ENCODE measurements at regions not wholly inside any gene's neighbourhood (a gene's known extent, or its start where the extent isn't known, plus 50 kb on each side); places are given as distances from the start of the nearest gene placed in this dataset.

DNA sequence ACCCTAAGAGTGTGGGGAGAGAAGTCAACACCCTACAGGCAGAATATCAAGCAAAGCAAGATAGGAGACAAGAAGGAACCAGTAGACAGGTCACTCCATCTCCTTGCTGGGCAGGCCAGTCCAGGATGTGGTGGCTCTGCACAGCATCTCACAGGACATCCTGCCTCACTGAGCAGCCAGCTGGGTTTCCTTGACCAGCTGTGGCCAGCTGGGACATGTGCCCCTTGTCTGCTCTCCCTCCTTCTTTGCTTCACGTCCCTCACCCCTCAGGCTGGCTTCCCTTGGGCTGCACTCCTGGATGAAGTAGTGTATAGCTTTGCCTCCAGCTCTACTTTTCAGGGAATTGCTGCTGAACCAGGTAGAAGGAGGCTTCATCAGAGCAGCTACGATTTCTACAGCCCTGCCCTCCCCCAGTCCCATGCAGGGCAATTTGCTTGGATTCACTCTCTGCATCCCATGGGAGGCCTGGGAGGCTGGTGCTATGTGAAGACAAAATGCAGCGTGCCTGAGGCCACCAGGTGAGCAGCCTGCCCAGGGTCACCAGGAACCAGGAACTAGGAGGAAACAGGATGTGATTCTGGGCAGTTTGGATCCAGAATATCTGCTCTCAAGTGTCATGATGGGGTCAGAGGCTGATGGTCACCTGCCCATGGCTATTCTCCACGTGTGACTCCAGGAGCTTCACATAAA, 110.0 kb upstream of the PMEPA1 start:
- ATAC-seq (no peak), DNase-seq (no peak)
- intact Hi-C loops (cut with DNase I; ENCODE audit: low total_unique reads), result no loop called here
- H3K27me3 ChIP-seq, result no peaks in the 10 kb centered on the region
- TF ChIP-seq POLR2A (IDR thresholded peaks at IDR 0.05), result no peak
- TF ChIP-seq, protein P1, sequence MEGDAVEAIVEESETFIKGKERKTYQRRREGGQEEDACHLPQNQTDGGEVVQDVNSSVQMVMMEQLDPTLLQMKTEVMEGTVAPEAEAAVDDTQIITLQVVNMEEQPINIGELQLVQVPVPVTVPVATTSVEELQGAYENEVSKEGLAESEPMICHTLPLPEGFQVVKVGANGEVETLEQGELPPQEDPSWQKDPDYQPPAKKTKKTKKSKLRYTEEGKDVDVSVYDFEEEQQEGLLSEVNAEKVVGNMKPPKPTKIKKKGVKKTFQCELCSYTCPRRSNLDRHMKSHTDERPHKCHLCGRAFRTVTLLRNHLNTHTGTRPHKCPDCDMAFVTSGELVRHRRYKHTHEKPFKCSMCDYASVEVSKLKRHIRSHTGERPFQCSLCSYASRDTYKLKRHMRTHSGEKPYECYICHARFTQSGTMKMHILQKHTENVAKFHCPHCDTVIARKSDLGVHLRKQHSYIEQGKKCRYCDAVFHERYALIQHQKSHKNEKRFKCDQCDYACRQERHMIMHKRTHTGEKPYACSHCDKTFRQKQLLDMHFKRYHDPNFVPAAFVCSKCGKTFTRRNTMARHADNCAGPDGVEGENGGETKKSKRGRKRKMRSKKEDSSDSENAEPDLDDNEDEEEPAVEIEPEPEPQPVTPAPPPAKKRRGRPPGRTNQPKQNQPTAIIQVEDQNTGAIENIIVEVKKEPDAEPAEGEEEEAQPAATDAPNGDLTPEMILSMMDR (IDR thresholded peaks at IDR 0.05 in 4 of 5, conservative IDR thresholded peaks at IDR 0.05 in 1 of 5), result no peak
- H3K4me1 ChIP-seq, result no peaks in the 10 kb centered on the region
- H3K27ac ChIP-seq, result no peak overlapping the region
- no peak overlapping the region for H3K4me3 ChIP-seq
- H3K36me3 ChIP-seq, result no peaks in the 10 kb centered on the region
- in situ Hi-C loops (cut with MboI; ENCODE audit: low sequenced_read_pairs in 4 of 4), result loop anchor here in 1 of 4 donors (10.0 kb wide), 1 partner anchor 95 kb away; no protein-coding TSS in a partner anchor
- H3K9me3 ChIP-seq, result no peaks in the 10 kb centered on the region

DNA sequence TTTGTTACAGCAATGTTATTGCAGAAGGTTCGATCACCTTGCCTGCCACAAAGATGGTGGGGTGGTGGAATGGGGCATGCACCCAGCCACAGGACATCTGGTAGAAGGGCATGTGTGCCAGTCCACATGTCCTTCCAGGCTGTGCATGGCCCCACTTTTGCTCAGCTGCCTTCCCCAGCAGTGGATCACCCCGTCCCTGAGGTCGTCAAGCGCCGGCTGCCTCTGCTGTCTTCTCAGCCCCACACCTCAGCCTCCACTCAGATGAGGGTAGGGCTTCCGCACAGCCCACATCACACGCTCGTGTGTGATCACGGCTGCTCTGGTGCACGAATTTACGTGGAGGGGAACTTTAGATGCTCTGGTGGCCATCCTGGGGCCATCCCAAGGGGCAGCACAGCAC, 109.5 kb upstream of the PMEPA1 start:
- Histone ChIP-seq H3K4me3 (no peak overlapping the region), H3K9me3 (no peaks in the 10 kb centered on the region), H3K27me3 (no peaks in the 10 kb centered on the region), H3K36me3 (no peaks in the 10 kb centered on the region), H3K4me1 (no peaks in the 10 kb centered on the region), H3K27ac (no peak overlapping the region)
- in situ Hi-C loops (cut with MboI; ENCODE audit: low sequenced_read_pairs in 4 of 4), result no loop called here
- intact Hi-C loops (cut with DNase I; ENCODE audit: low total_unique reads), result no loop called here
- ATAC-seq (no peak), DNase-seq (no peak)
- TF ChIP-seq, protein P1 (IDR thresholded peaks at IDR 0.05 in 4 of 5, conservative IDR thresholded peaks at IDR 0.05 in 1 of 5), result no peak

DNA sequence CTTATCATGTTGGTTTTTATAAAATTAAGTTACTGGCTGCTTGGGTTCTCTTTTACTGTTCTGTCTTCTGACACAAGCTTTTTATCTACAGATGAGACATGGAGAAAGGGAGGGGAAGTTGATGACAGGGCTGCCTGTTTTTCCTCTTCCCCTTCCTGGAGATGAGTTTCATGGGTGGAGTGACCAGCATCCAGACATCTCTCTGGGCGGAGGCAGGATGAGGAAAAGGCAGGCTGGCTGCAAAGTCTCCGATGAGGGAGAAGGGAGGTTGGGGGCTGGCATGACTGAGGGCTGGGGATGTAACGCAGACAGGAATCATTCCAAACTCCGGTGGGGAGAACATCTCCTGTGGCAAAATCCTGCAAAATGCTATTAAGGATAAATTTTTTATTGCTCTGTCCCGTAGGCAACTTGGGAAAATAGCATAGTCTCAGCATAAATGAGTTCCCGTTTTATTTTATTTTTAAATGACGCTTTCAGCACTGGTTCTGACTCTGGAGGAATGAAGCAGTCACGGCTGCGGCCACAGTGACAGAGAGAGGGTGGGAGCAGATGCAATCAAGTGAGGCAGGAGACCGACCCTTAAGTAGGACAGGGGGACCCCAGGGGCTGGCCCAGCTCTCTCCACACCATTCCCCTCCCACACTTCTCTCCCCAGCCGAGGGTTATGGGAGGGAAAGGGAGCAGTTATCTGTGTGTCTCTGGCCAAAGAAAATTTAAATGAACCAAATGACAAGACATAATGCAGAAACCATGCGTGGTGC, 108.8 kb upstream of the PMEPA1 start:
- in situ Hi-C loops (cut with MboI; ENCODE audit: low sequenced_read_pairs in 4 of 4) (no loop called here), intact Hi-C loops (cut with DNase I; ENCODE audit: low total_unique reads) (no loop called here)
- DNase-seq (no peak), ATAC-seq (no peak)
- no peaks in the 10 kb centered on the region for H3K4me1 ChIP-seq
- H3K27ac ChIP-seq, result no peak overlapping the region
- no peak overlapping the region for H3K4me3 ChIP-seq
- TF ChIP-seq POLR2A (IDR thresholded peaks at IDR 0.05), result no peak
- TF ChIP-seq, protein P1 (IDR thresholded peaks at IDR 0.05 in 4 of 5, conservative IDR thresholded peaks at IDR 0.05 in 1 of 5), result no peak
- H3K9me3 ChIP-seq, result no peaks in the 10 kb centered on the region
- no peaks in the 10 kb centered on the region for H3K27me3 ChIP-seq
- H3K36me3 ChIP-seq, result no peaks in the 10 kb centered on the region

DNA sequence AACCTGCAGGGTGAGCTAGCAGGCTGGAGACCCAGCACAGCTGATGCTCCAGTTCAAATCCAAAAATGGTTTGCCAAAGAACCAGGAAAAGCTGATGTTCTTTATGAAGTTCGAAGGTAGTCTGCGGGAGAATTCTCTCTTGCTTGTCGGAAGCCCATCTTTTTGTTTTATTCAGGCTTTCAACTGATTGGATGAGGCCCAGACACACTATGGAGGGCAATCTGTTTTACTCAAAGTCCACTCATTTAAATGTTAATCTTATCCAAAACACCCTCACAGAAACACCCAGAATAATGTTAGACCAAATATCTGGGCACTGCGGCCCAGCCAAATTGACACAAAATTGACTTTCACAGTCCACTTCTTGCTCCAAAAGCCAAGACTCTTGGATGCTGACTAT, 105.6 kb upstream of the PMEPA1 start:
- Histone ChIP-seq H3K9me3 (no peaks in the 10 kb centered on the region), H3K36me3 (no peaks in the 10 kb centered on the region), H3K27me3 (no peaks in the 10 kb centered on the region), H3K4me1 (peaks cover 7 to 20% of the 10 kb centered on the region in 2 donors), H3K4me3 (no peak overlapping the region), H3K27ac (no peak overlapping the region)
- no peak for DNase-seq
- in situ Hi-C loops (cut with MboI; ENCODE audit: low sequenced_read_pairs in 4 of 4) (no loop called here), intact Hi-C loops (cut with DNase I; ENCODE audit: low total_unique reads) (no loop called here)
- no peak for TF ChIP-seq POLR2A (IDR thresholded peaks at IDR 0.05)
- TF ChIP-seq, protein P1 (IDR thresholded peaks at IDR 0.05 in 4 of 5, conservative IDR thresholded peaks at IDR 0.05 in 1 of 5), result no peak
- ATAC-seq, result no peak
